Ascending aorta (tissue), 2 donors: ENCODE measurements at regions not wholly inside any gene's neighbourhood (a gene's known extent, or its start where the extent isn't known, plus 50 kb on each side); places are given as distances from the start of the nearest gene placed in this dataset.
"Not testable (repeated sequence)": the region's sequence is repeated elsewhere in the genome, so short reads cannot be mapped to it uniquely, and the experiment has no call there.

Experiments
- DNase-seq, 2 donors: peaks; one replicate each; pipeline ENCODE4 v3.0.0-alpha.2; 2019; ENCODE audit warnings: low spot score in 2 of 2
- H3K27ac ChIP-seq, 2 donors: fragments of 200-600 bp; sonication (generic); one replicate each; pipeline ENCODE4 v1.5.1; 2016 to 2017; ENCODE audit warnings: mild to moderate bottlenecking in 1 of 2
- H3K27me3 ChIP-seq: fragments of 200-600 bp; sonication (generic); one replicate; pipeline ENCODE4 v1.5.1; 2017
- H3K36me3 ChIP-seq, 2 donors: fragments of 200-600 bp; sonication (generic); one replicate each; pipeline ENCODE4 v1.5.1; 2016
- H3K4me1 ChIP-seq, 2 donors: fragments of 200-600 bp; sonication (generic); one replicate each; pipeline ENCODE4 v1.5.1; 2016 to 2017; ENCODE audit warnings: mild to moderate bottlenecking in 1 of 2
- H3K4me3 ChIP-seq, 2 donors: fragments of 200-600 bp; sonication (generic); one replicate each; pipeline ENCODE4 v1.5.1; 2016 to 2017; ENCODE audit warnings: mild to moderate bottlenecking in 1 of 2
- H3K9me3 ChIP-seq, 2 donors: fragments of 200-600 bp; sonication (generic); one replicate each; pipeline ENCODE4 v1.5.1; 2016
- intact Hi-C: fragments of 100-400 bp; cut with DNase I; formaldehyde crosslinking; loops from one replicate; pipeline ENCODE4 v1.15.1; 2023
- TF ChIP-seq, protein P1 (sequence below), 3 experiments: fragments of 200-600 bp in 2 of 3; fragments of 450-650 bp in 1 of 3; sonication (generic) in 2 of 3; IDR thresholded peaks; one replicate each; pipeline ENCODE4 v1.5.1; 2016 to 2019; ENCODE audit warnings: antibody characterized with exemption in 3 of 3, mild to moderate bottlenecking in 1 of 3, moderate library complexity in 1 of 3

DNA sequence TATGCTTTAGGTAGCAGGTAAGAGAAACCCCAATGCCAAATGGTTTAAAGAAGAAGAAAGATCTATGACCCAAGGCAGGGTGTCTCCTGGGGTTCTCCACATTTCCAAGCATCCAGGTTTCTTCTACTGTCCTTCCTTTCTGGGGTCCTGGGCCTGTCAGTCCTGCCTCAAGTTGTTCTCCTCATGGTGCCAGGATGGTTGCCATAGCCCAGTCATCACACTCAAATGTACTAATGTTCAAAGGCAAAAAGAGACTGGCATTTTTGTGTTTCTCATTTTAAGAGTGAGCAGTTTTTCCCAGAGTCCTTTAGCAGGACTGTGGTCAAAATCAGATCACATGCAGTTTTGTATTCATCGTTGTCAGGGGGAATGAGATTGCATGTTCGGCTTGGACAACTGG, 59.9 kb upstream of the BOD1 start:
- intact Hi-C loops = no loop called here
- TF ChIP-seq, protein P1, sequence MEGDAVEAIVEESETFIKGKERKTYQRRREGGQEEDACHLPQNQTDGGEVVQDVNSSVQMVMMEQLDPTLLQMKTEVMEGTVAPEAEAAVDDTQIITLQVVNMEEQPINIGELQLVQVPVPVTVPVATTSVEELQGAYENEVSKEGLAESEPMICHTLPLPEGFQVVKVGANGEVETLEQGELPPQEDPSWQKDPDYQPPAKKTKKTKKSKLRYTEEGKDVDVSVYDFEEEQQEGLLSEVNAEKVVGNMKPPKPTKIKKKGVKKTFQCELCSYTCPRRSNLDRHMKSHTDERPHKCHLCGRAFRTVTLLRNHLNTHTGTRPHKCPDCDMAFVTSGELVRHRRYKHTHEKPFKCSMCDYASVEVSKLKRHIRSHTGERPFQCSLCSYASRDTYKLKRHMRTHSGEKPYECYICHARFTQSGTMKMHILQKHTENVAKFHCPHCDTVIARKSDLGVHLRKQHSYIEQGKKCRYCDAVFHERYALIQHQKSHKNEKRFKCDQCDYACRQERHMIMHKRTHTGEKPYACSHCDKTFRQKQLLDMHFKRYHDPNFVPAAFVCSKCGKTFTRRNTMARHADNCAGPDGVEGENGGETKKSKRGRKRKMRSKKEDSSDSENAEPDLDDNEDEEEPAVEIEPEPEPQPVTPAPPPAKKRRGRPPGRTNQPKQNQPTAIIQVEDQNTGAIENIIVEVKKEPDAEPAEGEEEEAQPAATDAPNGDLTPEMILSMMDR (IDR thresholded peaks at IDR 0.05) = no peak
- H3K9me3 ChIP-seq = no peaks in the 10 kb centered on the region
- no peaks in the 10 kb centered on the region for H3K27me3 ChIP-seq
- no peak overlapping the region for H3K4me3 ChIP-seq
- H3K36me3 ChIP-seq = no peaks in the 10 kb centered on the region
- H3K4me1 ChIP-seq = no peaks in the 10 kb centered on the region
- no peak for DNase-seq
- H3K27ac ChIP-seq = no peak overlapping the region

DNA sequence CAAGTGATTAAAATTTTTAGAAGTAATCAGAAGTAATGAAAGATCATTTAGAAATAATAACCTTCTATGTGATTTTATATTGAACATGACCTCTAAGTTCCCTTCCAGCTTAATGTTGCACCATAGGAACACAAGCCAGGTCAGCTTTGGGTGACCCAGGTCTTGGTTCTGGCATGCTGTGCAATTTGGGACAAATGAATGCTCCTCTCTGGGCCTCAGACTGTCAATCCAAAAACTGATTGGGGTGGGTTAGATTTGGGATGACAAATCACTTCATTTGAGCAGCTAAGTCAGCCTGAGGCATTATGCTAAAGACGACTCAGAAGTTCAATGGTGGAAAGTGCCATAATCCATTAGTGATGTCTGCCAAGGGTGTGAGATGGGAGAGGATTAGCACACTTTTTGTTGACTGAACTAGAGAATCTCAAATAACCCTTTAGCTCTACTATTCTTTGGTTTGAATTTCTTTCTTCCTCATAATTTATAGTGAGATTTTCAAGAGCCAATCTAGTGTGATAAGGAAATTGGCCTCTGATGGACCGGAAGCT, 60.7 kb upstream of the BOD1 start:
- Histone ChIP-seq H3K4me3 (no peak overlapping the region), H3K9me3 (no peaks in the 10 kb centered on the region), H3K4me1 (no peaks in the 10 kb centered on the region), H3K36me3 (no peaks in the 10 kb centered on the region), H3K27ac (no peak overlapping the region), H3K27me3 (no peaks in the 10 kb centered on the region)
- TF ChIP-seq, protein P1 (IDR thresholded peaks at IDR 0.05) = no peak
- intact Hi-C loops = no loop called here
- DNase-seq = no peak

DNA sequence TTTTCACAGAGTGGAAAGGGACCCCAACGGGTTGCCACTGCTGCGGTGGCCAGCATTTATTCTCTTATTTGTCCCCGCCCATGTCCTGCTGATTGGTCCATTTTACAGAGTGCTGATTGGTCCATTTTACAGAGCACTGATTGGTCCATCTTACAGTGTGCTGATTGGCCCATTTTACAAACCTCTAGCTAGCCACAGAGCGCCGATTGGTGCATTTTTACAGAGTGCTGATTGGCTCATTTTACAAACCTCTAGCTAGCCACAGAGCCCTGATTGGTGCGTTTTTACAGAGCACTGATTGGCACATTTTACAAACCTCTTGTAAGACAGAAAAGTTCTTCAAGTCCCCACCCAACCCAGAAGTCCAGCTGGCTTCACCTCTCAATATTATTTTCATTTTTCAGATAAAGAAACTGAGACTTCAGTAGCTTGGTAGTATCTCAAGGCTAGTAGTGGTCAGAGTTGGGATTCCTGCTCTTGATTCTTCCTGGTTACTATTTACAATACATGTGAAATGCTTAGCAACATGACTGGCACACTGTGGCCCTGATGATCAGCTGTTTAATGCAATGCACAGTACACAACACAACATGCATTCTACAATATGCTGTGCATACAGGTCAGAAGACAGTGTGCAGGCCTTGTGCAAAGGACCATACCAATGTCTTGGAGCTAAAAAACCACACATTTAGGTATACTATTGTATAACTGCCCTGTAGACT, 63.6 kb upstream of the BOD1 start:
- Histone ChIP-seq H3K27ac (no peak overlapping the region), H3K27me3 (no peaks in the 10 kb centered on the region), H3K4me1 (no peaks in the 10 kb centered on the region), H3K36me3 (no peaks in the 10 kb centered on the region), H3K9me3 (no peaks in the 10 kb centered on the region), H3K4me3 (no peak overlapping the region)
- no peak for DNase-seq
- TF ChIP-seq, protein P1 (IDR thresholded peaks at IDR 0.05) = no peak
- intact Hi-C loops = no loop called here

DNA sequence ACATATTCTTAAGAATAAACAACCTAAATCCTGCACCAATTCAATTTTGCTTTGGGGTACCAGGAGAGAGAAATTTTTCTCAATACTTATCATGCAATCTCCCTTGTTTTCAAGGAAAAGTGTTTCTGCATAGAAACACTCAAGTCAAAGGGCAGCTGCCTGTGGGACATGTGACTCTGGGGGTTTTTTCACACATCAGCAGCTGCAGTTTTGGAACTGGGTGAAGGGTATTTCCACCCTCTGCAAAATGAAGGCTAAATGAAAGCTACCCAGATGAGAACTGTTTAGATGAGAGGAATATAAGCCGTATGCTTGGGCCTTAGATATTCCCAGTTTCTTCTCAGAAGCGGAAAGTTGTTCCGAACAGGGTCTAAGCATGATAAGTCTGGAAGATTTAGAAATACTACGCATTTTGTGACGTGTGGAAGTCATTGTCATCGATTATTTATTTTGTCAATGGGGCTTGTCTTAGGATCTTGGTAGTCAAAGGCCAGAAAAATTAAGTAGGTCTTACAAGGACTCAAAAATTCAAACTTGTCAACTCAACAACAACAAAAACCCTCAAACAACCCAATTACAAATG, 64.3 kb upstream of the BOD1 start:
- Histone ChIP-seq H3K4me3 (no peak overlapping the region), H3K27ac (no peak overlapping the region), H3K9me3 (no peaks in the 10 kb centered on the region), H3K36me3 (no peaks in the 10 kb centered on the region), H3K27me3 (no peaks in the 10 kb centered on the region), H3K4me1 (no peaks in the 10 kb centered on the region)
- TF ChIP-seq, protein P1 (IDR thresholded peaks at IDR 0.05) = no peak
- intact Hi-C loops = no loop called here
- DNase-seq = no peak

DNA sequence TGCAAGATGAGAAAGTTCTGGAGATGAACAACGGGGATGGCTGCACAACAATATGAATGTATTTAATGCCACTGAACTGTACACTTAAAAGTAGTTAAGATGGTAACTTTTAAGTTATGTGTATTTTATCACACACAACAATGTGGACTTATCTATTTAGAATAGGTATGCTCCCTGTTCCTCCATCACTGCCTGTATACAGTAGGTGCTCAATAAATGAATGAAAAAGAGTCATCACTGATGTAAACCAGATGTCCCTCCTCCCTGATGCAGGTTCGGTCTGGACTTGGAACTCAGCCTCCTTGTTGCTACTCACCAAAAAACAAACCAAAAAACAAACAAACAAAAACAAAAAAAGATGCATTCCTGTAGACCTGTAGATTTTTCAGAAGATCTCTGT, 65.9 kb upstream of the BOD1 start:
- no peak for DNase-seq
- TF ChIP-seq, protein P1 (IDR thresholded peaks at IDR 0.05) = no peak
- Histone ChIP-seq H3K4me3 (no peak overlapping the region), H3K36me3 (no peaks in the 10 kb centered on the region), H3K27me3 (no peaks in the 10 kb centered on the region), H3K9me3 (no peaks in the 10 kb centered on the region), H3K27ac (no peak overlapping the region), H3K4me1 (no peaks in the 10 kb centered on the region)
- intact Hi-C loops = no loop called here

DNA sequence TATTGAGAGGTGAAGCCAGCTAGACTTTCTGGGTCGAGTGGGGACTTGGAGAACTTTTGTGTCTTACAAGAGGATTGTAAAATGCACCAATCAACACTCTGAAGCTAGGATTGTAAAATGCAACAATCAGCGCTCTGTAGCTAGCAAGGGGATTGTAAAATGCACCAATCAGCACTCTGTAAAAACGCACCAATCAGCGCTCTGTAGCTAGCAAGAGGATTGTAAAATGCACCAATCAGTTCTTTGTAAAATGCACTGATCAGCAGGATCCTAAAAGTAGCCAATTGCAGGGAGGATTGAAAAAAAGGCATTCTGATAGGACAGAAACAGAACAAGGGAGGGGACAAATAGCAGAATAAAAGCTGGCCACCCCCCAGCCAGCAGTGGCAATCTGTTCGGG, 68.1 kb upstream of the BOD1 start:
- H3K9me3 ChIP-seq, intact Hi-C loops, H3K4me1 ChIP-seq, H3K27me3 ChIP-seq, H3K36me3 ChIP-seq, H3K27ac ChIP-seq, H3K4me3 ChIP-seq, DNase-seq: not testable (repeated sequence)
